NK-92 treated with Interleukin-12 subunit alpha and Interleukin-12 subunit beta, amount 100 ng/mL, for 24 hours (cell line): ENCODE measurements at regions not wholly inside any gene's neighbourhood (a gene's known extent, or its start where the extent isn't known, plus 50 kb on each side); places are given as distances from the start of the nearest gene placed in this dataset.
"Not testable (repeated sequence)": the region's sequence is repeated elsewhere in the genome, so short reads cannot be mapped to it uniquely, and the experiment has no call there.

Experiments used
- DNase-seq: peaks from one replicate; lab custom pipeline; 2025; lab: John Stamatoyannopoulos, UW

DNA sequence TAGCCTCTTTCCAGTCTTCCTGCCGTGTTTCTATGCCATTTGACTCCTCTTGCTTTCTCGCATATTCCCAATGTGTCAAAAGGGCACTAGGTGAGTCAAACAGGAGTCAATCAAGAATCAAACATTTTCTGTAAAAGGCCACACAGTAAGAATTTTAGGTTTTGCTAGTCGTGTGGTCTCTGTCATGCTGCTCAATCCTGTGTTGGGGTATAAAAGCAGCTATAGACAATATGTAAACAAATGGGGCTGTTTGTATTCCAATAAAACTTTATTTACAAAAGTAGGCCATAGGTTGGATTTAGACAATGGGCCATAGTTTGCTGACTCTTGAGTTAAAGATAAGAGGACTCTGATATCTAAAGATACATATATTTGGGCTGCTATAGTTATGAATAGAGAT is 235.4 kb upstream of the BTBD3 start:
- no peak for DNase-seq

DNA sequence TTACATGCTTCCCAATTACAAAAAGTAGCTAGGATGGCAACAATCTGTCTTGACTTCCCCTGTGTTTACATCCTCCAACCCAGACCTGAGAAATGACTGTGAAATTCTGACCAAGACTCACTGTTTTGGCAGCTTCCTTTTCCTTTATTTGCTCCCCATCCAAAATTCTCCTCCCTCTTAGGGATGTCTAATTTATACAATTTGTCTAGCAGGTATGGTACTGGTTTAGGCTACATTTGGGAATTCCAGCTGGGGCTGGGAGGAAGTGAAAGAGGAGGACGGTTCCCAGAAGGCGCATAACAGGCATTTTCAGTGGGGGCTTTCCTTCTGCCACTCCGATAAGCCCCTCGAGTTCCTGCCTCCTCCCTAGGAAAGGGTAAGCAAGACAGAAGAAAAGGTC is 231.5 kb upstream of the BTBD3 start:
- no peak for DNase-seq

DNA sequence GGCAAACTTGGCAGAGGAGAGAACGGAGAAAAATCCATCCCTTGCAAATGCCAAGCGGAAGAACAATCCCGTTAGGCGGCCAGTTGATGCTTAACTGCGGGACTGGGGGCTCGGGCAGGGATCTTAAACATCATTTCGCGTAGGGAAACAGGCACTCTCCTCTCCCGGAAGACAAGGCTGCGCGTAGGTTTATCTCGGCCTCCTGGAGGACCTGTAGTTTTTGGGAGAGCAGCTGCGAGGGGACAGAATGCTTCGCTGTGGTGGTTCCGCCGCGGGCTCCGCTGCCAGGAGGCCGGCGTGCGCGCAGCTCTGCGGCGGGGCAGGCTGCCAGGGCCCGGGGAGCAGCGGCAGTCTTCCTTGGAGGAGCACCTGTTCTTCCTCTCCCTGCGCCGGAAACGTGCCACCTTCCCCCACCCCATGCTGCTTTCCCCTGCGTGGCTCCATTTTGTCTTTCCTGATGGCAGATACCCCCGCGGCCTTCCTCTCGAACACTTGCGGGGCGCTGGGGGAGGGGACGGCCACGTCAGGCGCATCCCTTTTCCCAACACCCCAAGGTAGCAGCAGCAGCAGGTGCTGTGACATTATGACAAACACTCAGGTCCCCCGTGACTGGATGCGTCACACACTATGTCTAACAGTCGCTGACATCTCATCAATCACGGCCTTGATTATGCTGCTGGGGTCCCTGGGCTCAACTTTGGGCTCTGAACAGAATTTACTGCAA is 230.7 kb upstream of the BTBD3 start:
- DNase-seq, result no peak

DNA sequence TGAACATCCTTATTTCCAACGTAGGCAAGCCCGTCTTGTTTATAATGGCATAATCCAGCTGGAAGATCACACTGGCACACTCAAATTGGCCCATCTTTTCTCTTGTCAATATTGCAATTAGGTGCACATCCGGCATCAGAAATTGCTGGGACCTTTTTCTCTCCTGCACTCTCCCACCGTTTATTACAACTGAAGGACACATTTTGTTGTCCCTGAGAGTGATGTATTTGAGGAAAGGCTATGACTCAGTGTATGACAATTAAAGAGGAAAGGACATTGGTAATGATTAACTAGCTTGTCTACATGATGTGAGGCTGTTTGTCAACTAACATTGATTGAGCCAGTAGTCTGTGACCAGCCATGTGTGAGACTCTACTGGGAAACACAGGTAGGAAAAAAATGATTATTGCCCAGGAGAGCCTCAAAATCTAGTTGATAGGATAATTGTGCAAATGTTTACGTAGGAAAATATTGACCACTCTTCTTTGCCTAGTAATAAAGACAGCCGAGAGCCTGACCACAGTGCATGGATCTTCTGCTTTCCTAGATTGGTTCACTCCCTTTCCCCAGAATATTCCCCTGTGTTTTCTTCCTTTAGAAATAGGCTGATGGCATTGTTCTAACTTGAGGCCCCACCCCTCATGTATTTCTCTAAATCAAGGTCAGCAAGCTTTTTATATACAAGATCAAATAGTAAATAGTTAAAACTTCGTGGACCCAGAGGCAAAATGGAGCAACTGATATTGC is 230.0 kb upstream of the BTBD3 start:
- DNase-seq, result no peak

GRCh38 chr20:11689262-11689661 is 228.4 kb upstream of the BTBD3 start:
- DNase-seq, result no peak

DNA sequence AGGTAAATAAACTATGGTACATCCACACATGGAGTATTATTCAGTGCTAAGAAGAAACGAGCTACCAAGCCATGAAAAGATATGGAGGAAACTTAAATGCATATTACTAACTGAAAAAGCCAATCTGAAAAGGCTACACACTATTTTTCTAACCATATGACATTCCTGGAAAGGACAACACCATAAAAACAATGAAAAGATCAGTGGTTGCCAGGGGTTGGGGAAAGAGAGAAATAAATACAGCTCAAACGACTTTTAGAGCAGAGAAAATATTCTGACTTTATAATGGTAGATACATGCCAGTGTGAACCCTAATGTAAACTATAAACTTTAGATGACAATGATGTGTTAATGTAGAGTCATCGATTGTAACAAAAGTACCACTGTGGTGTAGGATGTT is 225.9 kb upstream of the BTBD3 start:
- DNase-seq, result no peak

DNA sequence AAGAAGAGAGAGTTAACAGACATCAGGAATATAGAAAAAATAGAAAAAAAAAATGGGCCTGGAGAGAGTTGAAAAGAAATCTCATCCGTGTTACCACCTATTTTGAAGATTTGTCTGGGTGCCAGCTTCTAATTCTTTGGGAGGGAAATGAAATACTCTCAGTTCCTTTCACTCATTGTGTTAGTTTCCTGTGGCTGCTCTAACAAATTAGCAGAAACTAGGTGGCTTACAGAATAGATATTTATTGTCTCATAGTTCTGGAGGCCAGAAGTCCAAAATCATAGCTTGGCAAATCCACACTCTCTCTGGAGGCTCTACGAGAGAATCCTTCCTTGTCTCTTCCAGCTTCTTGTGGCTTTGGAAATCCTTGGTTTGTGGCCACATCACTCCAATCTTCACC is 225.1 kb upstream of the BTBD3 start:
- DNase-seq, result no peak

DNA sequence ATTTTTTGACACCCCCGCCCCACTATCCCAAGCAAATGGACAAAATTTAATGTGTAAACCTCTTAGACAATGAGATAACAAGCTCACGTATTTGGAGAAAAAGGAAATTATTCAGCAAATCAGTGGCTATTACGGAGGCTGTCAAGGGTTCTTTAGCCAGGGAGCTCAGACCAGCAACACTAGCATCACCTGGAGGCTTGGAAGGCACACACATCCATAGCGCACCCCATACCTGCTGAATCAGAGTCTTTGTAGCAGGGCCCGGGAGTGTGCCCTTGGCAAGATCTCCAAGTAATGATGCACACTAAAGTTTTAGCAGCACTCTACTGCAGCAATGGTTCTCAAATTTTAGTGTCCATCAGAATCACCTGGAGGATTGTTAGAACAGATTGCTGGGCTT is 223.2 kb upstream of the BTBD3 start:
- no peak for DNase-seq

GRCh38 chr20:11697055-11697454 is 220.6 kb upstream of the BTBD3 start:
- no peak for DNase-seq

GRCh38 chr20:11697646-11698045 is 220.0 kb upstream of the BTBD3 start:
- no peak for DNase-seq

GRCh38 chr20:11698124-11698523 is 219.6 kb upstream of the BTBD3 start:
- DNase-seq, result no peak

GRCh38 chr20:11700831-11701230 is 216.9 kb upstream of the BTBD3 start:
- no peak for DNase-seq

DNA sequence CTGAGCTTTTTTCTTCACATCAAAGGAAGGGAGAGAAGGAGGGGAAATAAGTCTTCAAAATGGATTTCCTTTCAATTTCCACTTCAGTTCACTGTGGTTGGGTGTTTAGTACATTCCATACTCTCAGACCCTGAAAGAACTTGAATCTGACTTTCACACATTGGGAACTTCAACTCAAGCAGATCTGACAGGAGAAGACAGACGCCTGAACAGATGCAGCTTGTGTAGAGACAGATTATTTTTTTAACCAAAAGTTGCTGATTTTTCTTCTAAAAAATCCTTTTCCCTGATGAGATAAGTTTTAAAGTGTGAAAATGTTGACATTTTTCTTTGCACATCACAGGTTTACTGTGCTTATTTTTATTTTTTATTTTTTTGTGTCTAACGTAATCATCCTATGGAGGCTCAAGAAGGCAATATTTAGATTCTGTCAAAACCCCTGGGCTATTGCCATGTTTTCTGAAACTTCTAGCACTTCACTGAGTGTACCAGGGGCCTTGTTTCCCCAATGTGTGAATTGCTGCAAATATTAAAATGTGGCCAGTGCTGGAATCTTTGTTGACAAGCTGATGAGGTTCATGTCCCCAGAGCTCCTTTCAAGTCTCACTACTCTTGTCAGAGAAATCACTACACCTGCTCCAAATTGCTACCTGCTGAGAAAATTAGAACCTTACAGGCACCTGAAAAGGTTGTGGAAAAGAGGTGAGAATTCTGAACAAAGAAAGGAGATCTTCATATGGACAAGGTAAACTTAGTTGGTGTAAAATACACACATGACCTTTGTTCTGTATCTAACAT is 214.8 kb upstream of the BTBD3 start:
- DNase-seq, result no peak

DNA sequence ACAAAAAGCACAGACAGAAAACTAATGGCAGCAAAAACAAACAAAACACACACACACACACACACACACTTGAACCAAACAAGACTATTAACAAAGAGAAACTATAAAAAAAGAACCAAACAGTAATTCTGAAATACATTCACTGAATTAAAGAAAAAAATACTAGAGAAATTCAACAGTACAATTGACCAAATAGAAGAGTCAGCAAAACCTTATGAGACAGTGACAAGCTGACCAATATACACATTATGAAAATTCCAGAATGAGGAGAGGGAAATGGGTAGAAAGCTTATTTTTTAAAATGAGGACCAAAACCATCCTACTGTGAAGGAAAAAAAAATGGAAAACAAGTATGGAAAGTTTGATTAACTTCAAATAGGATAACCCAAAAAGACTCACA is 212.2 kb upstream of the BTBD3 start:
- DNase-seq, result no peak

- DNase-seq, result not testable (repeated sequence)
Measured at GRCh38 chr20:11708223-11708622, 209.5 kb upstream of the BTBD3 start.

DNA sequence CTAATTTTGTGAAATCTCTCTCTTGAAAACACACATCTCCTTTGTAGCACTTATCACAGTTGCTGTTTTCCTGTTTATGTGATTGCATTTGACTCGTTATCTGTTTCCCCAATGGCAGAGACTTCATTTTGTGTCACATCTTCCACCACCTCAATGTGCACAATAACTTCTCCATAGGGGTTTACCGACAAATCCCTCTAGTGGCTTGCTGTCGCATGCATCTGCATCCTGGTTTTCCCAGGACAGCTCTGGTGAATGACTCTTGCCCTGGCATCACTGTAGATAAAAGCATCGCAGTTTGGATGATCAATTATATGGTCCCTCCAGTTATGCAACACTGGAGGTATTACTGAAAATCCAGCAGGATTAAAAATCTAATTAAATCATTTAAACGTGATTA is 206.5 kb upstream of the BTBD3 start:
- no peak for DNase-seq

- DNase-seq, result no peak
Measured at GRCh38 chr20:11712639-11713160, 205.0 kb upstream of the BTBD3 start.

DNA sequence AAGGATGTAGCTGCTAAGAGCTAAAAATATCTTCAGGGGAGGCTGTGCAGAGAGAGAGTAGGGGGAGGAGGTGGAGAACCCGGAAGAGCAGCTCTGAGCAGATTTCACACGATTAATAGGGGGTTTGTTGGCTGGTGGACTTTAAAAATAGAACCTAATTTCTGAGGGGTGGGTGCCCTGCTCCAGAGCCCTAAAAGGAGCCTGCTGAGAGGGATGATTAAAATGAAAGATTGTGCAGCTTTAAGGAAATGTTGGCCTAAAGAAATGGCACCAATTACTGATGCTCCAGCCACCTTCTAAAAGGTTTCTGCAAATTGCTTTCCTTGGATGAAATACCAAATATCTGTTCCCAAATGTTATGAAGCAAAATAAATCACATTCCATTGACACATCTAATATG is 202.8 kb upstream of the BTBD3 start:
- DNase-seq, result no peak

DNA sequence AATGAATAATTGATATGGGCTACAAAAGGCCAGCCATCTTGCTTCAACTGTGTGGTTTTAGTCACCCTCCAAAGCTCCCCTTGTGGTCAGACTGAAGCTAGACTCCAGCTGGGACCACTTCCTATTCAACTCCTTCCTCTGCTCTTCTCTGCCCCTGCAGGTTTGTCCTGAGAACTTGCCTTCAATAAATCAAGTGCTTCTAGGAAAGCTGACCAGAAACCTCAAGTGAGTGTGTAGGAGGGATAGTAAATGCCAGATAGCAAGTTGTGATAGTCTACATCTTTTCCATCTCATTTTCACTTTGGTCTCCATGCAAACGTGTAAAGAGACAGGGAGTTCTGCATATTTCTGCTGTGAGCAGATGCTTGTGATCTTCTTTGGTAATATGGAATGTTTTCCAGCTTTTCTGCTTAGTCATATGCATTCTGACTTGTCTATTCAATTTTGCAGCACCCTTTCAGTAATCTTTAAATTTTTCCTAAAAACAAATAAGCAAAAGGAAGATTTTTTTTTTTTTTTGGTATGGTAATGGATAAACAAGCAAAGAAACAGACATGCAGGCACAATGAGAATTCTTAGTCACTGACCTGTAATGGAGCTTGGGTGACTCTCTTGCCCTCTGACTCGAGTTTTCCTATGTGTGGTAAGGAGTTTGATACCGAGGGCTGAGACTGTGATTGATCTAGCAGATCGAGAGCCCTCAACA is 201.3 kb upstream of the BTBD3 start:
- no peak for DNase-seq

- no peak for DNase-seq
Measured at GRCh38 chr20:11716945-11717248, 200.8 kb upstream of the BTBD3 start.

- DNase-seq, result no peak
Measured at GRCh38 chr20:11717562-11717961, 200.1 kb upstream of the BTBD3 start.

GRCh38 chr20:11718474-11719094 is 199.1 kb upstream of the BTBD3 start:
- no peak for DNase-seq
